Activated T-helper 1 cell treated with Interleukin-2 at 50 U/mL for 16 hours (primary cell): ENCODE measurements at regions not wholly inside any gene's neighbourhood (a gene's known extent, or its start where the extent isn't known, plus 50 kb on each side); places are given as distances from the start of the nearest gene placed in this dataset.
"Not testable (repeated sequence)": the region's sequence is repeated elsewhere in the genome, so short reads cannot be mapped to it uniquely, and the experiment has no call there.

ENCODE experiments used
- DNase-seq: peaks from one replicate; pipeline ENCODE4 v3.0.0-alpha.2; 2020; ENCODE audit warnings: low read depth

DNA sequence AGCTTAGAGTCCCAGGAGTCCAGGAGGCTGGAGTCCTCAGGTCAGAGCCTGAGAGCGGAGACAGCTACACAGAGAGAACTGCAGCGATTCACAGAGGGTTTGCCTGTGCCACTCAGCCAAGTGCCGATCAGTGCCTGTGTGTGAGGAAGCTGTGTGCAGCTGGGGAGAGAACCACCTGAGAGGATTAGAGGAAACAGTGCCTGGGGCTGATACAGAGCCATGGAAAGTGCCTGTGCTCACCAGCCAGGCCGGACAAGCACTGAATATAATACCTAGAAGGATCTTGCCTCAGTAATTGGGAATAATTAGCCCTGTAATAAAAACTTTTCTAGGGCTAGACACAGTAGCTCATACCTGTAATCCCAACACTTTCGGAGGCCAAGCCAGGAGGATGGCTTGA, 134.7 kb downstream of the ARHGAP11B start:
- not testable (repeated sequence) for DNase-seq

DNA sequence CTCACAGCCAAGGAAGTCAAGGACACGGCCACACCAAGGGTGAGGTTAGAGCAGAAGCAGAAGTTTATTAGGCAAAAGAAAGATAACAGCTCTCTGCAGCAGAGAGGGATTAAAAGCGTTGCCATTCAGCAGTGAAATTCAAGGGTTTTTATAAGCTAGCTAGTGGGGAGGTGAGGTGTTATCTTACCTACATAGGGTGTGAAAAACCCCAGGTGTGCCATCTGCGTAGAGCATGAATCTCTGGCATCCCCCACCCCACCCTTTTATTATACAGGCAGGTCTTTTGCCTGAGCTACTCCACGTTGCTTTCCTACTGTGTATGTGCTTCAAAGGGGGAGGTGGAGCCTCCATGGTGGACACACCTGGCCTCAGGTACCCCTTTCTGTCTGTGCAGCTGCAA, 135.4 kb downstream of the ARHGAP11B start:
- DNase-seq: not testable (repeated sequence)

DNA sequence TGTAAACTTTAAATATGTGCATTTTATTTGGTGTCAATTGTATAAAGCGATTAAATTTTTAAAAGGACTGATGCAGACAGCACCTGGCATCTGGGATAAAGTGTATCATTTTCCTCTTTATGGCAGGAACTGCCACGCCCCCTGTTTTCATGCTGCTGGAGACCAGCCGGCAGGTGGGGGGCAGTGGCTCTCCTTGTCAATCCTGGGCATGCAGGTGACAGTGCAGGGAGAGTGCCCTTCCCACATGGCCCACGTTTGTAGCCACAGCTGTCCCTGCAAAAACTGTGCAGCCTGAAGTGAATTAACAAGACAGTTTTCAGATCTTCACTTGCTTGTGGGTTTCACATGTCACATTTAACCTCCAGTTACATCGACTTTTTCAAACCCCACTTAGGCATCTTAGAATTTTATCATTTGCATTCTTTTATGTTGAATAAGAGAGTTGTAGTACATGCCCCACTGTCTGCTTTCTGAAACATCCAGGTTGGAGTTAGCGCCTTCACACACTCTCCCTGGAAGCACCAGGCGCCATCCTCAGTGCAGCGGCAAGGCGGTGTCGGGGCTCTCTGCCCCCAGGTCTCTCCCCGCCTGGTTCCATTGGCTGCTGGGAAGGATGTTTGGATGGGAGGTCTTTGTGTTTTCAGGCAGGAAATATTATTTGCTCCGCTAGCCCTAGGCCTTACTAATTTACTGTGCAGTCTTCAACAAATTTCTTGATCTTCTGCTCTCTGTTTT, 134.2 kb upstream of the FAN1 start:
- DNase-seq: not testable (repeated sequence)

DNA sequence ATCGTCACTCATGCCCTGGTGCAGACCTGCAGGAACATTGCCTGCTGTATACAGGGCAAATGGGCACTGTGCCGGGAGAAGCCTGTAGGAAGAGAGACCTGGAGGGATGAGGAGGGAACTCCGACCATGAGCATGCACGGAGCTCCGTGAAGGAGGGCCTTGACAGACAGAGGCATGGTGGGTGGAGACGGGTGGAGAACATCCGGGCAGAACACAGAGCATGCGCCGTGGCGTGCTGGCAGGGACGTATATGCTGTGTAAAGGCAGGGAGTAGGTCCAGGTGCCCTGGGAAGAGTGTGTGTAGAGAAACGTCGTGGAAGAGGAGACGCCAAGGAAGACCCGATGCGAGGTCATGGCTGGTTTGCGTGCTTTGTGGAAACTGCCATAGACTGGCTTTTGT, 133.0 kb upstream of the FAN1 start:
- DNase-seq: no peak

DNA sequence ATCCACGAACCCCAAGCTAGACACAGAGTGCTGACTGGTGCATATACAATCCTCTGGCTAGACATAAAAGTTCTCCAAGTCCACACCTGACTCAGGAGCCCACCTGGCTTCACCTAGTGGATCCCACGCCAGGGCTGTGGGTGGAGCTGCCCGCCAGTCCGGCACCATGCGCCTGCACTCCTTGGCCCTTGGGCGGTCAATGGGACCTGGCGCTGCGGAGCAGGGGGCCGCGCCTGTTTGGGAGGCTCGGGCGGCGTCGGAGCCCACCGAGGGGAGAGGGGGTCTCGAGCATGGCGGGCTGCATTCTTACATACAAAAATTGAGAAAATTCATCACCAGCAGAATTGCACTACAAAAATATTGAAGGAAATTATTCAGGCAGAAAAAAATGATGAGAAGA, 120.7 kb upstream of the FAN1 start:
- no peak for DNase-seq

DNA sequence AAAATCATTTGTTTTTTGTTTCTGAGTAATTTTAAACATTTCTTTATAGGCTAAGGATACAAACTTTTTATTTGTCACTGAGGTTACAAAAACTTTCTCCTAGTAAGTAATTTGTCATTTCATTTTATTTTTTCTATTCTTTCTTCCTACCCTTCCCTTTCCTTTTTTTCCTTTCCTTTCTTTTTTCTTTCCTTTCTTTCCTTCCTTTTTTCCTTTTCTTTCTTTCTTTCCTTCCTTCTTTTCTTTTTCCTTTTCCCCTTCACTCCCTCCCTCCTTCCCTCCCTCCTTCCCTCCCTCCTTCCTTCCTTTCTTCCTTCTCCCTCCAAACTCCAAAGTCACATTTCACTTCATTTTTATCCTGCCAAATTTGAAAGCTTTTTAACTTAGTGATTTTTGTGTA, 115.1 kb upstream of the FAN1 start:
- no peak for DNase-seq

DNA sequence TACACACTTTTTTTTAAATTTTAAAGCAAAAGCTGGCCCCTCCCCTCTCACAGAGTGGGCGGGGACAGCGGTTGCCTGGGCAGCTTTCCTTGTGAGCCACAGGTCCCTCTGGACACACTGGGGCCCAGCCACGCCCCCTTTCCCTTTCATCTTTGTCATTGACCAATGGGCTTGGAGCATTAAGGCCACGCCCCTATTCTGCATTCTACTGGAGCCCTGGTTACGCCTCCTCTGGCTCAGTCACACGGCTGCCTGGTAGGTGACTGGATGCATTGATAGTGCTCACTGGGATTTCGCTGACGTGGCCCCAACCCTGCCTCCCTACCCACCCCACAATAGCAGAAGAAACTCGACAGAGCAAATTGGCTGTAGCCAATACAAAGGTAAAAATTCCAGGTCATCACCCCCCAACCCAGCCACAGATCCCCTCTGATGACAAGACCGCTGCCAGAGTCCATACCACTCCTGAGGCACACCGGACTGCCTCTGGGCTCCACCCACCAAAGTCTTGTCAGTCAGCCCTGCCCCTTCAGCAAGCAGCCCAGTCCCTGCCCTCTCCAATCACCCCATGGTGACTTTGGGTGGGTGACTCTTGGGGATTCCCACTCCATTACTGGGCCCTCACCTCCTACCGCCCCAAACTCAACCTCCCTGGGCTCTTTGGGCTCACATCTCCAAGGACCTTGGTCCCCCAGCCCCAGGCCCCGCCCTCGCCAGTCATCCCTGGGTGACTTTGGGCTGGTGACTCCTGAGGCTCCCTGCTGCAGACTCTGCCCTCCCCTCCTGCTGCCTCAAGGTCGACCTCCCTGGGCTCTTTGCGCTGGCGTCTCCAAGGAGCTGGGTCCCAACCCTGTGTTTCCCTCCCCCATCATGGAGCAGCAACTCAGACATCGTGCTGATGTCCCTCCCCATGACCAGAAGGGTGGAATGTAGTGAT, 112.2 kb upstream of the FAN1 start:
- DNase-seq: no peak

DNA sequence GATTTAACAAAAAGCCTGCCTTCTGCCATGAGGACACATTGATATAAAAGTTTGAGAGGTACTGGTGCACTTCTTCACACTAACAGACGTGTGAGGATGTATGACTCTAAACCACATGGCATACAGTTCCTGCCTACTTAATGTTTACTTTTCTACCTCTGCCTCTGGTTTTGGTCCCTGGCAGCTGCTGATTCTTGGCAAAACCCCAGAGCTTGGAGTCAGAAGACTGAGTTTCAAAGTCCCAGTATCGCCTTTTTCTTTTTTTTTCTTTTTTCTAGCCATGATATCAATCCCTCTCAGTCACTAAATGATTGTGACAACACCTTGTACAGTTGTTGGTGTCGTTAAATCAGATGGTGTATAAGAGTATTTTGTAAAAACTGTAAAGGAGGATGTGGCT, 110.9 kb upstream of the FAN1 start:
- not testable (repeated sequence) for DNase-seq

DNA sequence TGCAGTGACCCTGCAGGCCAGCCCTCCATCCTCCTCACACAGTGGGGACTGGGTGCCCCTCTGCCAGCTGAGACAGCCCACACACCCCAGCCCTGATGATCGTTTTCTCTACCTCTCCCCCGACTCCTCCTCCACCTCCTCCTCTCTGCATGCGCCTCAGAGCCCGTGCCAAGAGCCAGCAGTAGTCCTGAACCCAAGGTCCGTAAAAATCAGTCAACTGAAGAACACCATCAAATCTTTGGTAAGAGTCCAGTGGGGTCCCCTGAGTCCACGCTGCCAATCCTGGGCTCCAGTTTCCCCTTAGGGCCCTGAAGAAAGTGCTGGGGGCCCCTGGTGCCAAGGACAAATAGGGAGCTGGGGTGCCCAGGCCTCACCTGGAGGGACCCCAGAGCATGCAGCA, 109.3 kb upstream of the FAN1 start:
- DNase-seq: no peak

DNA sequence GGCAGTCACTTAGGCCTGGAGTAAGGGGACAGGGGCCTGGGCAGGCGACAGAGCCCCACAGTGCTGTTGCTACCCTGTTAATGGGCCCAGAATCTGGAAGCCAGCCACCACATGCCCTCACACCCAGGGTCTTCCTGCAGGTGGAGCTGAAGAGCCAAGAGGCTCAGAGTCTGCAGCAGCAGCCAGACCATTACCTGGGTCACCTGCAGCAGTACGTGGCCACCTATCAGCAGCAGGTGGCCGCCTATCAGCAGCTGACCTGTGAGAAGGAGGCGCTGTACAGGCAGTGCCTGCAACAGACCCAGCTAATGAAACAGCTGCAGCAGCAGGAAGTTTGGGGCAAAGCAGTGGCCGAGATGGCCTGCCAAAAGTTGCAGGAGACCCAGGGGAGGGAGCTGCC, 104.2 kb upstream of the FAN1 start:
- DNase-seq: not testable (repeated sequence)

DNA sequence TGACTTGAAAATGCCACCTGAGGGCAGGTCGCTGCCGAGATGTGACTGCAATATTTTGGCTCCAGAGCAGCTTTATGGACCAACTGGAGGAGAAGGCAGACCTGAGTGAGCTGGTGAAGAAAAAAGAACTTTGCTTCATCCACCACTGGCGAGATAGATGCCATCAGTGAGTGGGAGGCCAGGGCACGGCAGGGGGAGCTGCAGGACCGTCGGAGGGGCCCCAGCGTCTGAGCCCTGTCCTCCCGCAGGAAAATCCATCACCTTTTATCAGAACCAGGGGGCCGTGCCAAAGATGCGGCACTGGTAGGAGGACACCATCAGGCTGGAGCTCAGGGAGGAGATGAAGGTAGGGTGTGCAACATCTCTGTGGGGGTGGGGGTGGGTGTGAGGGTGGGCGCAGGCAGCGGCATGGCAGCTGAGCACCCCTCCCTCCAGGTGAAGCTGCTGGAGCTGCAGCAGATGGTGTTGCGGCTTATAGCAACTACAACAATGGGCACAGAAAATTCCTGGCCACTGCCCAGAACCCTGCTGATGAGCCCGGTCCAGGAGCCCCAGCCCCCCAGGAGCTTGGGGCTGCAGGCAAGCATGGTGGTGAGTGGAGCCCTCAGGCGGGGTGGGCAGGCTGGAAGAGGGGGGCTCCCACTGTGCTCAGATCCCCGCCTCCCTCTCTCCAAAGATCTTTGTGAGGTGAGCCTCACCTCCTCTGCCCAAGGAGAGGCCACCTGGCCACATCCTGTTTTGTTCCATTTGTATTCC, 102.4 kb upstream of the FAN1 start:
- DNase-seq: not testable (repeated sequence)

DNA sequence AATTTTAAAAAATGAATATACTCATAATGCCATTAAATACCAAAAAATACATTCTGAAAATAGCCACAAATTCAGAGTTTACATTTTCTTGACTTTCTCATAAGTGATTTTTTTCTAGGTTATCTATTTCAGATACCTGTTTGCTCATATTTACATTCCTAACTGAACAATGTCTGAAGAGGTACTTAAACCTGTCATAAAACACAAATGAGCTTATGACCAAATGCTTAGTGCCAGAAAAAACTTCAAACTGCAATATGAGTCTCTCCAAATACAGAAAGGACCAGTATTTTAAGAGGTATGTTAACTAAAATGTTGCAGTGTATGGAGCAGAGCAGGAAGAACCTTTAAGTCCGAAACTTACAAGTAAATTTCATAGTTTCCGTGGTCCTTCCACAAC, 101.7 kb upstream of the FAN1 start:
- DNase-seq: not testable (repeated sequence)

DNA sequence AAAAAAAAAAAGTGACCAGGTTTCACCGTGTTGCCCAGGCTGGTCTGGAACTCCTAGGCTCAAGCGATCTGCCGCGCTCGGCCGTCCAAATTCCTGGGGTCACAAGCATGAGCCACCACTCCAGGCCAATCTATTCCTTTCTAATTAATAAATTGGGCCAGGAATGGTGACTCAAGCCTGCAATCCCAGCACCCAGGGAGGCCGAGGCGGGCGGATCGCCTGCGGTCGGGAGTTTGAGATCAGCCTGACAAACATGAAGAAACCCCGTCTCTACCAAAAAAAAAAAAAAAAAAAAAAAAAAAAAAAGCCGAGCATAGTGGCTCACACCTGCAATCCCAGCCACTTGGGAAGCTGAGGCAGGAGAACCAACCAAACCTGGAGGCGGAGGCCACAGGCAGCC, 100.0 kb upstream of the FAN1 start:
- DNase-seq: not testable (repeated sequence)

DNA sequence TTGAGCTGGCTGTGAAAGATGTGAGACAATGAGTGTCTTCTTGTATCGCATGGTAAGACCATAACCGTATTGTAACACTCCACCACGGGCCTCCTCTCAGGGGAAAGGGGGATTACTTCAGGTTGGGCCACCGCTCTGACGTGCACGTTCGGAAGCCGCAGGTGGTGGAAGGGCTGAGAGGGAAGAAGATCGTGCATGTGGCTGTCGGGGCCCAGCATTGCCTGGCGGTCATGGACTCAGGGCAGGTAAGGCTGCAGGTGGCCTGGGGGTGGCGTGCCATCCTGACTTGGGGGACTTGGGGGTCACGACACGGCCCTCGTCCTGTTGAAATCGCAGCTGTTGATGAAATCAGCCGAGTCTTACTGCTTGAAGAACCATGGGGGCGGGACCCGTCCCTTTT, 87.3 kb upstream of the FAN1 start:
- DNase-seq: no peak

DNA sequence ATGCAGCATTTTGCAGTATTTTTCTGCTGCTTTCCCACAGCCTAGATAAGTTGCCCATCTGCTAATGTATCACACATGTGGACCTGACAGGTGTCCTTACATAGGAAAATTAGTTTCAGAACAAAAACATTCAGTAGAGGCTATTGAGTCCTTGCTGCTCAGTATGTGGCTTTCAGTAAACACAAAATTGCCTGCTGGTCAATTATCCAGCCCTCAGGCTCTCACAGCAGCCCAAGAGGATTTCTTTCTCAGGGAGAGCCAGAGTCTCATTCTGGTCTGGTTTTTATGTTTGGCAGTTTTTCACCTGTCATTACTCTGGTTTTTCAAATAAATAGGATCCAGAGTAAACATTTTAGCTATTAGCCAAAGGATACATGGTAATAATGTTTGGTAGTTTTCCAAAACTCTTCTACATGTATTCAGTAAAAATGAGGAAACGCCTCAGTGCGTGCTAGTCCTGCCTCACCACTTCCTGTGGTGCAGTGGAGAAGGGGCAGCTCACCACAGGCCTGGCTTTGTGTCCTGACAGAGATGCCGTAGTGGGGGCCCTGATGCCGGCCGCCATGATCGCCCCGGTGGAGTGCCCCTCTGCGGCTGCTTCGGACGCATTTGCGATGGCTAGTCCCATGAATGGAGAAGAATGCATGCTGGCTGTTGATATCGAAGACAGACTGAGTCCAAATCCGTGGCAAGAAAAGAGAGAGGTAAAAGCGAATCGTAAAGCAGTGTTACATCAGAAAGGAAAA, 80.5 kb upstream of the FAN1 start:
- peak; percentile 42 for DNase-seq

DNA sequence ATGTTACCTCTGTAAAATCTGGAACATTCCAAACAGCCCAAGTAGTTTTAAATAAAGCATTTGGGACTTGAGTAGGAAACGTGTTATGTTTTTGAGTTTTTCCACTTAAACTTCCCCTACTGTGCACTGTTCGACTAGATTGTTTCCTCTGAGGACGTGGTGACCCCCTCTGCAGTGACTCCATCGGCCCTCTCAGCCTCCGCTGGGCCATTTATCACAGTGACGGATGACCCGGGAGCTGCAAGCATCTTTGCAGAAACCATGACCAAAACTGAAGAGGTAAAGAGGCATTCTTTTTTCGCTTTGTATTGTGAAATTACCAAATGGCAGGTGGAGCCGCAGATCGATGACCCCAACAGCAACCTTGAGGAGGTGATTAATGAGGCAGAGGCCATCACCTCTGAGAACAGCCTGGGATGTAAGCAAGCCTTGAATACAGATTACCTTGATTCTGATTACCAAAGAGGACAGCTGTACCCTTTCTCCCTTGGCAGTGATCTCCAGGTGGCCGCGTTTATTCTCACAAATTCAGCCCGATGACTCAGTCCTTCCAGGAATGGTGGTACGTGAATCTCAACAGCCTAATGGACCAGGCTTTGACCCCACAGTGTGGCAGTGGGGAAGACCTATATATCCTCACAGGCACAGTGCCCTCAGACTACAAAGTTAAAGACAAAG, 79.1 kb upstream of the FAN1 start:
- no peak for DNase-seq

DNA sequence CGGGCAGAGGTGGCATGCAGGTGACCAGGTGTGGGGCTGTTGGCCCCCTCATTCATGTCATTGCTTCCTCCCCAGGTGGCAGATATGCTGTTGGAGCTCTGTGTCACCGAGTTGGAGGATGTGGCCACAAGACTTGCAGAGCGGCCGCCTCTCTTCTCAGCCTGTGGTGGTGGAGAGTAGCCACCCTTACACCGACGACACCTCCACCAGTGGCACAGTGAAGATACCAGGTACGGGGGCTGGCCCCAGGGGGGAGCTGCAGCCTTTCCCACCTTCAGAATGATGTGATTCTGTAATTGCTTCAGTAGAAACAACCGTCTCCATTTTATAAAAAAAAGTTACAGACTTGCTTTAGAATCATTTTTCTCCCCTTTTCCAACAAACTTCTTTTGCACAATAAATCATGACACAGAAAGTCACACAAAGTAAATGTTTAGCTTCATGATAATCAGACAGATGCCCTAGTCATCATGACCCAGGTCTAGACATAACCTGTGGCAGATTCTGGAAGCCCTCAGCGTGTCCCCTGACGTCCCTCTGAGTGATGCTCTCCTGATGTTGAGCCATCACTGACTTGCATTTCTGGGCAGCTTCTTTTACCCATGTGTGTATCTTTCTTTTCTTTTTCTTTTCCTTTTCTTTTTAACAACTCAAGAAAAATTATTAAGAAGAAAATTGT, 76.0 kb upstream of the FAN1 start:
- no peak for DNase-seq

DNA sequence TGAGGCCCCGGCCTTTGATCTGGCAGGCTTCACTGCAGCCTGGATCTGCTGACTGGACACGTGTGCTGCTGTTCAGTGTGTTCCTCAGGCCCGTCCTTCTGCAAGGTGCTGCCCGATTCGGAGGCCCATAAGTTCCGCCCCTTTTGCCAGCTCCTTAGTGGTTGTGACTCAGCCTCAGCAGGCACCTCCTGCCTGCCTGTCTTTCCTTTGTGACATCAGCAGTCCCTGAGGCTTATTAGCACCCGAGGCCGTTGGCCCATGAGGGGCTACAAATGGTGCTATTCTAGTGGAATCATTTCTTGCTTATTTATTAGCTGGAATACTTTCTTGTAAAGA, 75.4 kb upstream of the FAN1 start:
- not testable (repeated sequence) for DNase-seq

DNA sequence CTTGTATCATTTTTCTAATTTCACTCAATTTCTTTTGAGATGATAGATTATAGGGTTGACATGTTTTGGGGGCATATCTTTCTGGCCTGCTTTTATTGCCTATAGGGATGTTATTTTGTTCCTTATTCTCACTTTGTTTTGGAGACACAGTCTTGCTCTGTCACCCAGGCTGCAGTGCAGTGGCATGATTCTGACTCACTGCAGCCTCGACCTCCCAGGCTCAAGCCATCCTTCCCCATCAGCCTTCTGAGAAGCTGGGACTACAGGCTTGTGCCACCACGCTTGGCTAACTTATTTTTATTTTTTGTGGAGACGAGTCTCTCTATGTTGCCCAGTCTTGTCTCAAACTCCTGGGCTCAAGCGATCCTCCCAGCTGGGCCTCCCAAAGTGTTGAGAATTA, 72.8 kb upstream of the FAN1 start:
- DNase-seq: no peak

DNA sequence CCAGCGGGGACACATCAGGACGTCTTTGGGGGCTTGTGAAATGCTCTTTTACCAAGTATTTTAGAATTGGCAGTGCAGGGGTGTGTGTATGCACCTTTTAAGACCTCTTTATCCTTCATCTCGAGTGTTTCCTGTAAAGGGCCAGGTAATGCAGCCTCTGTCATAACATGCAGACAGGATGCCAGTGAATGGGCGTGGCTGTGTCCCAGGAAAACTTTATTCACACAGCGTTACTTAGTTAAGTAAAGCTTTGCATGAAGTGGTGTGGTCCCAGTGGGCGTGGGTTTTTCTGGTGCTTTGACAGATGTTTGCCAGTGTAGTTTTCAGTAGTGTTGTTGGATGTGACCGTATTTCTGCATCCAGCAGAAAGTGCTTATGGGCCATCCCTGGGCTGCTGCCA, 70.3 kb upstream of the FAN1 start:
- DNase-seq: not testable (repeated sequence)

DNA sequence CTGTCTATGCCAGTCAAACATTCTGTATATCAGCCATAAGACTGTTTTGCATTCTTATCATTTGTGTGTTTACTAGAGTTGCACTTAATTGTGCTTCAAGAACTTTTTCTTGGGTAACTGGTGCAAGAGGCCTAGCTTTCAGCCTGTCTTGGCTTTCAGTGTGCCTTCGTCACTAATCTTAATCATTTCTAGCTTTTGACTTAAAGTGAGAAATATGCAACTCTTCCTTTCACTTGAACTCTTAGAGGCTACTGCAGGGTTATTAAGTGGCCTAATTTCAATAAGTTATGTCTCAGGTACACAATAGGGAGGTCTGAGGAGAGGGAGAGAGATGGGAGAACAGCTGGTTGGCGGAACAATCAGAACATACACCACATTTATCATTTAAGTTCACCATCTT, 62.1 kb upstream of the FAN1 start:
- not testable (repeated sequence) for DNase-seq
